ENCODE measurements at regions not wholly inside any gene's neighbourhood (a gene's known extent, or its start where the extent isn't known, plus 50 kb on each side); places are given as distances from the start of the nearest gene placed in this dataset.

DNA sequence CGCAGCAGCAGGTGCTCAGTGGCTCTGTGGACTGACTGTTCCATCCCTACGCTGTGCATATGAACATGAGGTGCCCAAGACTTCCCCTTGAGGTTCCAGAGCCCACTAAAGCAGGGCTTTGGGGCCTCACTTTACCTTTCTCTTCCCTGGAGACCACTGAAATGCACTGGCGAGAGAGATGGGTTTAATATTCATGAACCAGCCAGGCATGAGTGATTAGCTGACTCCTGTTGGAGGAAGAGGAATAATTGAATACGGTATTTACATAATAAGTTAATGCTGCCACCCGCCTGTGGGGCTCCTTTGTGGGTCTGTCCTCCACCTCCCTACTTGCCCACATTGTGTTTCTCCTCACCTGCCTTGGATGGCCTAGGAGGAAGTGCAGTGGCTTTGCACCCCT lies 263.4 kb downstream of the TLE3 start:
- Histone ChIP-seq H3K4me1 (no peaks in the 10 kb centered on the region), H3K27me3 (no peaks in the 10 kb centered on the region), H3K36me3 (no peaks in the 10 kb centered on the region), H3K9me3 (no peaks in the 10 kb centered on the region), H3K4me3 (ENCODE audit: low read depth, low read length) (no peak overlapping the region)
- no peak for DNase-seq
- TF ChIP-seq, protein P1, sequence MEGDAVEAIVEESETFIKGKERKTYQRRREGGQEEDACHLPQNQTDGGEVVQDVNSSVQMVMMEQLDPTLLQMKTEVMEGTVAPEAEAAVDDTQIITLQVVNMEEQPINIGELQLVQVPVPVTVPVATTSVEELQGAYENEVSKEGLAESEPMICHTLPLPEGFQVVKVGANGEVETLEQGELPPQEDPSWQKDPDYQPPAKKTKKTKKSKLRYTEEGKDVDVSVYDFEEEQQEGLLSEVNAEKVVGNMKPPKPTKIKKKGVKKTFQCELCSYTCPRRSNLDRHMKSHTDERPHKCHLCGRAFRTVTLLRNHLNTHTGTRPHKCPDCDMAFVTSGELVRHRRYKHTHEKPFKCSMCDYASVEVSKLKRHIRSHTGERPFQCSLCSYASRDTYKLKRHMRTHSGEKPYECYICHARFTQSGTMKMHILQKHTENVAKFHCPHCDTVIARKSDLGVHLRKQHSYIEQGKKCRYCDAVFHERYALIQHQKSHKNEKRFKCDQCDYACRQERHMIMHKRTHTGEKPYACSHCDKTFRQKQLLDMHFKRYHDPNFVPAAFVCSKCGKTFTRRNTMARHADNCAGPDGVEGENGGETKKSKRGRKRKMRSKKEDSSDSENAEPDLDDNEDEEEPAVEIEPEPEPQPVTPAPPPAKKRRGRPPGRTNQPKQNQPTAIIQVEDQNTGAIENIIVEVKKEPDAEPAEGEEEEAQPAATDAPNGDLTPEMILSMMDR (IDR thresholded peaks at IDR 0.05; ENCODE audit: low read depth, low read length): no peak

DNA sequence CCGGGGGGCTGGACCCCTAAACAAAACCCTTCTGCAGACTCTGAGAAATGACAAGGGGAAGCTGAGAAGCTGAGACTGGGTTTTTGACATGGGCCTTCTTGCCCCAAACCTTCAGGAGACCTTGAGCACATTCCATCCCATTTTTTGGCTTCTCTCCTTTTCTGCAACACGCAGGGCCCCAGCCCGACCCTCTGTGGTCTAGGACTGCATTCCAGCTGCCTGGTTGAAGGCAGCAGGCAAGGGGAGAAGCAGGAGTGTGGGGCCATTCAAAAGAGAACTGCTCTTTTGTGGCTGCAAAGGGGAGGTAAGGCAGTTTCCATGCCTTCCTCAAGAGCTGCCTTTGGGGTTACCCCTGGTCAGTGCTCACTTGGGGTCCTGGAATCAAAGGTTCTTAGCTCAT lies 263.0 kb downstream of the TLE3 start:
- no peaks in the 10 kb centered on the region for H3K27me3 ChIP-seq
- H3K4me1 ChIP-seq: no peaks in the 10 kb centered on the region
- TF ChIP-seq, protein P1 (IDR thresholded peaks at IDR 0.05; ENCODE audit: low read depth, low read length): no peak
- no peaks in the 10 kb centered on the region for H3K9me3 ChIP-seq
- DNase-seq: no peak
- H3K4me3 ChIP-seq (ENCODE audit: low read depth, low read length): no peak overlapping the region
- H3K36me3 ChIP-seq: no peaks in the 10 kb centered on the region

DNA sequence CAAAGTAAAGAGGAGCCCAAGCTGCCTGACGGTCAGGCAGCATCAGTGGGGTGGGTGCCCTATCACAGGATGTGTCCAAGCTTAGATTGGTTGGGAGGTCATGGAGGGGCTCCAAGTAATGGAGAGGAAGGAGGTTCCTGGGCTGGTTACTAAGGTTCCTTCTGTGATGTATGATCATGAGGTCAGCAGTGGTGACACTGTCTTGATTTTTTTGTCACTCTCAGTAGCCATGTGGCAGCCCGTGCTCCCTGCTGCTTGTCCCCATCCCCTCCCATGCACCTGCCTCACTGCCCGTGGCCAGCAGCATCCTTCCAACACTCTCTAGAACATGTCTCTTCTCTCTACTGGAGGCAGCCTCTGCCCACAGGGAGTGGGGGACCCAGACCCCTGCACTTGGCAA lies 261.7 kb downstream of the TLE3 start:
- Histone ChIP-seq H3K4me3 (ENCODE audit: low read depth, low read length) (no peak overlapping the region), H3K27me3 (no peaks in the 10 kb centered on the region), H3K36me3 (no peaks in the 10 kb centered on the region), H3K9me3 (no peaks in the 10 kb centered on the region; the same call in 1 of the 2 replicates), H3K4me1 (peaks cover 3% of the 10 kb centered on the region; the same call in 1 of the 2 replicates)
- TF ChIP-seq, protein P1 (IDR thresholded peaks at IDR 0.05; ENCODE audit: low read depth, low read length): no peak
- DNase-seq: no peak

DNA sequence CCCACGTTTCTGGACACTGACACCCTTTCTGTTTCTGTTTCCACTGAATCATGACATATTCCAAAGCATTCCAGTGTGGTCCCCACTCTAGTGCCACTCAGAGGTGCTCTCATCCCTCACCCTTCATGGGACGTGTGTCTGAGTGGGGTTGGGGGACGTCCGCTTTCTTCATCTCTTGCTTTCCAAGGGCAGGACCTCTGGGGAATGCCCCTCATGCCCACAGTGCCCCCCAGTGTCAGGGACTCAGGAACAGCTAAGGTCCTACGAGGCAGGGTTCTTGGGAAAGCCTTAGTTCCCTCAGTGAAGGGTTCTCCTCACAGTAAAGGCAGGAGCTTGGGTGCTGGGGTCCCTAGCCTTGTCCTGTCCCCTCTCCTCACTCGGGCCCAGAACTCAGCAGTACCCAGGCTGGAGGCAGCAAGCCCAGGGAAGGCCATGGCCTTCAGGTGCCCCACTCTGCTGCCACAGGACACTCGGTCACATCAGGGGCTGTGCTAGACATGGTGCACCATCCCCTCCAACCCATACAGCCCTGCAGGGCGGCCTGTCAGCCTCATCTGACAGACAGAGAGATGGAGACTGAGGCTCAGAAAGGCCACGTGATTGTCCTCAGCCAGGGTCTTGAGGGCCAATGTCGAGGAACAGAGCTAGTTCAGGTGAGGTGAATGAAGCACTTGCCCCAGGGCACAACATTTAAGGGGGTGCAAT lies 261.0 kb downstream of the TLE3 start:
- TF ChIP-seq, protein P1 (IDR thresholded peaks at IDR 0.05; ENCODE audit: low read depth, low read length): no peak
- no peak overlapping the region for H3K4me3 ChIP-seq (ENCODE audit: low read depth, low read length)
- DNase-seq: no peak
- peaks cover 6% of the 10 kb centered on the region for H3K4me1 ChIP-seq
- no peaks in the 10 kb centered on the region; the same call in 1 of the 2 replicates for H3K9me3 ChIP-seq
- H3K36me3 ChIP-seq: no peaks in the 10 kb centered on the region
- no peaks in the 10 kb centered on the region for H3K27me3 ChIP-seq

DNA sequence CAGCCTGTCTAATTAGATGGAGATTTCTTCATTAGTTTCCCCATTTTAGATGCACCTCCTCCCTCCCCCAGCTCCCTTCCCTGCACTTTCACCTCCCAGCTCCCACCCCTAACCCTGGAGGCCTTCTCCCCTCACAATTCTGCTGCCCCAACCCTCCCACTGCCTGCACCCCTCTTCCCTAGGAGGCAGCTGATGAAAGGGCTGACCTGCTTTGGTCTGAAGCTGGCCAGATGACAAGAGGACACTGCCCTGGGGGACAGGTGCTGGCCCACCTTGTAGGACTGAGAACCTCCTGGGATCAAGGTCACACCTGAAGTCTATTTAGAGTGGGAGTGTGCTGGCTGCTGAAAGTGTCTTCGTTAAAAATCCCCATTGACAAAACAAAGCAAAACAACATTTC lies 259.4 kb downstream of the TLE3 start:
- Histone ChIP-seq H3K27me3 (no peaks in the 10 kb centered on the region), H3K4me3 (ENCODE audit: low read depth, low read length) (no peak overlapping the region), H3K4me1 (peaks cover 8% of the 10 kb centered on the region), H3K36me3 (no peaks in the 10 kb centered on the region), H3K9me3 (no peaks in the 10 kb centered on the region; the same call in 1 of the 2 replicates)
- no peak for DNase-seq
- TF ChIP-seq, protein P1 (IDR thresholded peaks at IDR 0.05; ENCODE audit: low read depth, low read length): no peak

DNA sequence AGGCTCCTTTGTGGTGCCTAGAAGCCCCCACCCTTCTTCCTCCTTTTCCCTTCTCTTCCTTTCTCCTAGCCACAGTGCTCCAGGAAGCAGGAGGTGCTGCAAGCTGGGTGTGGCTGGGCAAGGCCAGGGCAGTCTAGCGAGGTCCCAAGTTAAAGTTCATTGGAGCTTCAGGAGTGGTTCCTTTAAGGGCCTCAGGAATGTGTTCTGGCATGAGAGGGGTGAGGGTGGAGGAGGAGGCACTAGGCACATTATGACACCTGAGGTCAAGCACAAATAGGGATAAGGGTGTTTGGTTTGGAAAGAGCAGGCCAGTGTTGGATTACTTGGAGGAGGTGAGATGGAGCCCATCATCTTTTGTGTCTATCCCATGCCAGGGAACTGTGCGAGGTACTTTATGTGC lies 258.7 kb downstream of the TLE3 start:
- Histone ChIP-seq H3K4me3 (ENCODE audit: low read depth, low read length) (no peak overlapping the region), H3K36me3 (no peaks in the 10 kb centered on the region), H3K9me3 (no peaks in the 10 kb centered on the region; the same call in 1 of the 2 replicates), H3K27me3 (no peaks in the 10 kb centered on the region), H3K4me1 (peaks cover 8% of the 10 kb centered on the region)
- TF ChIP-seq, protein P1 (IDR thresholded peaks at IDR 0.05; ENCODE audit: low read depth, low read length): no peak
- DNase-seq: no peak

All from BE2C (cell line).